H1 (cell line): ENCODE measurements at regions not wholly inside any gene's neighbourhood (a gene's known extent, or its start where the extent isn't known, plus 50 kb on each side); places are given as distances from the start of the nearest gene placed in this dataset.

ENCODE experiments used
- CTCF ChIA-PET: fragments of 300-600 bp; sonication (Branson Sonifier 250); formaldehyde crosslinking; loops from one replicate; lab custom pipeline; 2021; ENCODE audit not compliant: partially characterized antibody; lab: Charles Lee
- POLR2A ChIA-PET: fragments of 300-600 bp; sonication (Branson Sonifier 250); formaldehyde crosslinking; loops from one replicate; lab custom pipeline; 2021; ENCODE audit warnings: inconsistent platforms; ENCODE audit not compliant: partially characterized antibody; lab: Charles Lee
- DNase-seq, 2 experiments: peaks; one replicate each; pipeline versions ENCODE4 v3.0.0 to v3.0.0-alpha.2; 2010 to 2022; ENCODE audit warnings: low spot score in 2 of 2, low read depth in 1 of 2, mixed read lengths in 1 of 2
- FAIRE-seq: peaks from 2 replicates; lab custom pipeline; 2011; peaks lifted over from hg19 to GRCh38; lab: Jason Lieb, UNC
- H2AFZ ChIP-seq: 2 replicates; pipeline ENCODE4 v1.8.1; 2012; ENCODE audit warnings: low read length, inconsistent platforms
- H2AK5ac ChIP-seq: 2 replicates; pipeline ENCODE4 v1.6.1; 2013; ENCODE audit warnings: low read depth, low read length
- H2BK120ac ChIP-seq: replicated peaks from 2 replicates; pipeline ENCODE3; 2013; ENCODE audit warnings: low read depth, low read length, inconsistent platforms
- H2BK12ac ChIP-seq: 2 replicates; pipeline ENCODE4 v1.6.1; 2013; ENCODE audit warnings: low read depth, low read length
- H2BK15ac ChIP-seq: 2 replicates; pipeline ENCODE4 v1.6.1; 2013; ENCODE audit warnings: low read length
- H2BK20ac ChIP-seq: 2 replicates; pipeline ENCODE4 v1.6.1; 2013; ENCODE audit warnings: low read length
- H2BK5ac ChIP-seq: 2 replicates; pipeline ENCODE4 v1.6.1; 2013; ENCODE audit warnings: low read depth, low read length
- H3K14ac ChIP-seq: 2 replicates; pipeline ENCODE4 v1.6.1; 2013; ENCODE audit warnings: inconsistent platforms; ENCODE audit not compliant: insufficient read length
- H3K18ac ChIP-seq: 2 replicates; pipeline ENCODE4 v1.6.1; 2013; ENCODE audit warnings: low read length; ENCODE audit errors: extremely low read depth
- H3K23ac ChIP-seq: 2 replicates; pipeline ENCODE4 v1.6.1; 2013; ENCODE audit warnings: inconsistent platforms; ENCODE audit not compliant: insufficient read length
- H3K23me2 ChIP-seq: 2 replicates; pipeline ENCODE4 v1.6.1; 2013; ENCODE audit warnings: low read depth, low read length
- H3K27ac ChIP-seq: 2 replicates; pipeline ENCODE4 v1.6.1; 2011; ENCODE audit warnings: low read depth, low read length, inconsistent platforms
- H3K27me3 ChIP-seq, 4 experiments: replicated peaks in 1 of 4; 1 replicate in 1 of 4; 2 replicates in 3 of 4; pipeline versions ENCODE4 v1.6.1 to v1.8.1; 2011 to 2013; ENCODE audit warnings: low read length in 3 of 4, mild to moderate bottlenecking in 3 of 4, inconsistent platforms in 2 of 4, mixed read lengths in 2 of 4, moderate library complexity in 1 of 4; ENCODE audit not compliant: control insufficient read depth in 3 of 4, insufficient read depth in 3 of 4; ENCODE audit errors: extremely low read depth in 1 of 4
- H3K36me3 ChIP-seq, 4 experiments: 2 replicates each; pipeline versions ENCODE4 v1.6.1 to v1.8.1; 2011 to 2013; ENCODE audit warnings: mild to moderate bottlenecking in 4 of 4, low read length in 3 of 4, moderate library complexity in 2 of 4, control low read depth in 1 of 4, inconsistent platforms in 1 of 4; ENCODE audit not compliant: insufficient read depth in 4 of 4, control insufficient read depth in 2 of 4
- H3K4ac ChIP-seq: replicated peaks from 2 replicates; pipeline ENCODE3; 2013; ENCODE audit warnings: low read length, low read depth, mixed read lengths, inconsistent platforms; ENCODE audit not compliant: insufficient read length
- H3K4me1 ChIP-seq, 4 experiments: replicated peaks in 1 of 4; 1 replicate in 1 of 4; 2 replicates in 3 of 4; pipeline versions ENCODE4 v1.6.1 to v1.8.1; 2011 to 2013; ENCODE audit warnings: low read length in 3 of 4, inconsistent platforms in 2 of 4, mixed read lengths in 1 of 4; ENCODE audit not compliant: insufficient read depth in 4 of 4, control insufficient read depth in 3 of 4
- H3K4me2 ChIP-seq, 2 experiments: 2 replicates each; pipeline versions ENCODE4 v1.6.1 to v1.8.1; 2011 to 2013; ENCODE audit warnings: low read depth in 2 of 2, low read length in 2 of 2, control low read depth in 1 of 2, inconsistent platforms in 1 of 2, mild to moderate bottlenecking in 1 of 2; ENCODE audit not compliant: insufficient read depth in 1 of 2
- H3K4me3 ChIP-seq, 4 experiments: fragments of 200-600, 300-600 bp in 1 of 4; sonication (generic), shearing (Covaris generic), sonication (Bioruptor Twin) in 1 of 4; 2 replicates each; pipeline versions ENCODE4 v1.5.1 to v1.8.1; 2011 to 2016; ENCODE audit warnings: low read length in 4 of 4, low read depth in 3 of 4, control low read depth in 2 of 4, inconsistent platforms in 2 of 4, mild to moderate bottlenecking in 2 of 4, mixed read lengths in 1 of 4, moderate library complexity in 1 of 4; ENCODE audit not compliant: insufficient read depth in 2 of 4; ENCODE audit errors: extremely low read depth in 1 of 4
- H3K56ac ChIP-seq: replicated peaks from 2 replicates; pipeline ENCODE3; 2013; ENCODE audit warnings: low read depth, mild to moderate bottlenecking, mixed read lengths, low read length, inconsistent platforms; ENCODE audit not compliant: insufficient read length
- H3K79me1 ChIP-seq: 2 replicates; pipeline ENCODE4 v1.6.1; 2013; ENCODE audit warnings: low read depth, low read length, control low read depth
- H3K79me2 ChIP-seq, 2 experiments: 2 replicates each; pipeline versions ENCODE4 v1.6.1 to v1.8.1; 2012 to 2013; ENCODE audit warnings: low read length in 2 of 2, mild to moderate bottlenecking in 2 of 2, inconsistent platforms in 1 of 2; ENCODE audit not compliant: insufficient read depth in 2 of 2, control insufficient read depth in 1 of 2
- H3K9ac ChIP-seq, 4 experiments: replicated peaks in 1 of 4; 1 replicate in 1 of 4; 2 replicates in 3 of 4; pipeline versions ENCODE4 v1.6.1 to v1.8.1; 2011 to 2013; ENCODE audit warnings: low read depth in 3 of 4, low read length in 3 of 4, control low read depth in 2 of 4, mild to moderate bottlenecking in 2 of 4, moderate library complexity in 2 of 4, inconsistent platforms in 1 of 4; ENCODE audit errors: extremely low read depth in 1 of 4
- H3K9me3 ChIP-seq, 2 experiments: 2 replicates each; pipeline versions ENCODE4 v1.6.1 to v1.8.1; 2012 to 2013; ENCODE audit warnings: mild to moderate bottlenecking in 2 of 2, moderate library complexity in 2 of 2, control low read depth in 1 of 2, inconsistent platforms in 1 of 2, low read depth in 1 of 2, low read length in 1 of 2, mixed read lengths in 1 of 2; ENCODE audit not compliant: insufficient read depth in 2 of 2
- H4K20me1 ChIP-seq, 2 experiments: replicated peaks in 1 of 2; 2 replicates each; pipeline versions ENCODE3 to v1.8.1; 2011 to 2013; ENCODE audit warnings: inconsistent platforms in 2 of 2, low read length in 2 of 2, mild to moderate bottlenecking in 1 of 2; ENCODE audit not compliant: insufficient read depth in 2 of 2, control insufficient read depth in 1 of 2
- H4K5ac ChIP-seq: 2 replicates; pipeline ENCODE4 v1.6.1; 2013; ENCODE audit warnings: low read length, low read depth, mixed read lengths, inconsistent platforms; ENCODE audit not compliant: insufficient read length
- H4K8ac ChIP-seq: 2 replicates; pipeline ENCODE4 v1.8.0; 2013; ENCODE audit warnings: mild to moderate bottlenecking, moderate library complexity, low read length, inconsistent platforms; ENCODE audit not compliant: insufficient read depth; ENCODE audit errors: extremely low read depth
- H4K91ac ChIP-seq: replicated peaks from 2 replicates; pipeline ENCODE3; 2013; ENCODE audit warnings: low read length, mixed read lengths, inconsistent platforms; ENCODE audit not compliant: insufficient read length
- RAD21 ChIP-seq, 2 experiments: IDR thresholded peaks in 1 of 2; conservative IDR thresholded peaks in 1 of 2; 2 replicates each; pipeline ENCODE4 v1.6.1; 2011; ENCODE audit warnings: low read depth in 2 of 2, low read length in 2 of 2, improper control_type of control experiment in 1 of 2, inconsistent platforms in 1 of 2, mild to moderate bottlenecking in 1 of 2, moderate library complexity in 1 of 2
- SIN3A ChIP-seq, 2 experiments: IDR thresholded peaks in 1 of 2; conservative IDR thresholded peaks in 1 of 2; 2 replicates each; pipeline ENCODE4 v1.6.1; 2011 to 2012; ENCODE audit warnings: low read length in 2 of 2, improper control_type of control experiment in 1 of 2, low read depth in 1 of 2, mild to moderate bottlenecking in 1 of 2
- SIRT6 ChIP-seq: IDR thresholded peaks from one replicate; pipeline ENCODE4 v1.7.1; 2012; ENCODE audit warnings: low read length, inconsistent platforms
- TBP ChIP-seq: IDR thresholded peaks from 2 replicates; pipeline ENCODE4 v1.6.1; 2011; ENCODE audit warnings: low read depth, low read length, improper control_type of control experiment
- WGBS, 2 experiments: shearing (Covaris generic) in 1 of 2; methylation state at CpG; one replicate each; pipeline versions ENCODE4 v1.1.6 to v1.1.7; 2013 to 2015; ENCODE audit warnings: low lambda C conversion rate in 2 of 2, mixed read lengths in 2 of 2, inconsistent platforms in 1 of 2, low coverage in 1 of 2, missing lambda C conversion rate in 1 of 2; ENCODE audit not compliant: insufficient replicate concordance in 2 of 2, insufficient coverage in 1 of 2, insufficient read length in 1 of 2; ENCODE audit errors: extremely low coverage in 1 of 2, missing lambda C conversion rate in 1 of 2; 5-methylcytosine and 5-hydroxymethylcytosine counted together

DNA sequence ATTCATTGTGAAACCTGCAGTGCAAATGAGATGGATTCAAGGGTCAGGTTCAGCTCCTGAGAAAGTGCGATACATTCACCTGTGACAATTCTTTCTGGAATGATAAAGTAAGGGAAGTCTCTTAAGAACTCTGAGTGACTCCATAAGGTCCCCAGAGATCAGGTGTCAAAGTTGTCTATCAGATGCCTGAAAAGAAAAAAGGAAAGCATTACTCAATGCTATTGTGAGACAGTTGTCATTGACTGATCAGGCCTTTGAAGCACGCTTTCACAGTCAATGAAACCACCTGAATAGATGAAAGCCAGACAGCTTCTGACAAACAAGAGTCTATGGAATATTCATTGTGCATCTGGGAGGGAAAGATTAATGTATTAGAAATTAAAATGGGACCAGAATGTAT, 252.7 kb upstream of the GALNT5 start:
- no peak overlapping the region for H2BK12ac ChIP-seq
- no peak for FAIRE-seq
- H2BK5ac ChIP-seq, result no peak overlapping the region

More for the DNA sequence above, 252.7 kb upstream of the GALNT5 start:
- CTCF ChIA-PET, result no interaction called here
- no peaks in the 10 kb centered on the region for H3K27me3 ChIP-seq
- no peak overlapping the region for H2BK15ac ChIP-seq
- DNase-seq, result no peak
- no peaks in the 10 kb centered on the region for H3K79me1 ChIP-seq
- H4K5ac ChIP-seq, result no peak overlapping the region
- no peak for TF ChIP-seq TBP
- TF ChIP-seq SIRT6, result no peak
- TF ChIP-seq SIN3A (conservative IDR thresholded peaks at IDR 0.05 in 1 of 2, IDR thresholded peaks at IDR 0.05 in 1 of 2; ENCODE audit: low read depth in 1 of 2, low read length in 2 of 2), result no peak
- no peak for TF ChIP-seq RAD21 (IDR thresholded peaks at IDR 0.05 in 1 of 2, conservative IDR thresholded peaks at IDR 0.05 in 1 of 2; ENCODE audit: low read depth in 2 of 2, low read length in 2 of 2)
- no peak overlapping the region for H3K27ac ChIP-seq
- H3K4ac ChIP-seq, result no peak overlapping the region
- H2AK5ac ChIP-seq, result no peak overlapping the region
- H3K14ac ChIP-seq, result no peak overlapping the region
- H3K23ac ChIP-seq, result no peak overlapping the region
- POLR2A ChIA-PET, result no interaction called here
- H3K56ac ChIP-seq, result no peak overlapping the region
- 83% methylated on average over 2 of the region's 2 CpGs; no CpG with 5 or more reads in 1 of the 2 experiments for WGBS, 2 experiments
- H3K9ac ChIP-seq, result no peak overlapping the region
- H2BK20ac ChIP-seq, result no peak overlapping the region
- H4K91ac ChIP-seq, result no peak overlapping the region
- no peaks in the 10 kb centered on the region for H3K79me2 ChIP-seq
- no peak overlapping the region for H4K8ac ChIP-seq
- no peaks in the 10 kb centered on the region for H3K4me1 ChIP-seq
- H2AFZ ChIP-seq, result no peak overlapping the region
- no peaks in the 10 kb centered on the region for H3K9me3 ChIP-seq
- no peak overlapping the region for H2BK120ac ChIP-seq
- no peak overlapping the region for H3K4me2 ChIP-seq
- H3K18ac ChIP-seq, result no peak overlapping the region
- H3K23me2 ChIP-seq, result no peaks in the 10 kb centered on the region; the same call in 1 of the 2 replicates
- no peak overlapping the region for H3K4me3 ChIP-seq
- H4K20me1 ChIP-seq, result no peaks in the 10 kb centered on the region
- no peaks in the 10 kb centered on the region for H3K36me3 ChIP-seq
